Hypothalamus (tissue), 51 donors: ENCODE measurements at regions not wholly inside any gene's neighbourhood (a gene's known extent, or its start where the extent isn't known, plus 50 kb on each side); places are given as distances from the start of the nearest gene placed in this dataset.
"Not testable (repeated sequence)": the region's sequence is repeated elsewhere in the genome, so short reads cannot be mapped to it uniquely, and the experiment has no call there.

ENCODE experiments used
- DNase-seq, 51 donors: peaks; one replicate each; lab custom pipeline; 2025; lab: John Stamatoyannopoulos, UW

- DNase-seq, result no peak
Observed at GRCh38 chr2:125581557-125581956, 1074.4 kb upstream of the GYPC start.

- DNase-seq, result no peak
Observed at GRCh38 chr2:125582516-125582915, 1073.4 kb upstream of the GYPC start.

GRCh38 chr2:125584732-125585131 lies 1071.2 kb upstream of the GYPC start:
- DNase-seq, result no peak

GRCh38 chr2:125588780-125589179 lies 1067.2 kb upstream of the GYPC start:
- DNase-seq, result no peak

- no peak for DNase-seq
Observed at GRCh38 chr2:125591954-125592353, 1064.0 kb upstream of the GYPC start.

GRCh38 chr2:125593036-125593435 lies 1062.9 kb upstream of the GYPC start:
- DNase-seq, result no peak

- DNase-seq, result no peak
Observed at GRCh38 chr2:125596612-125597011, 1059.3 kb upstream of the GYPC start.

GRCh38 chr2:125615438-125615837 lies 1040.5 kb upstream of the GYPC start:
- DNase-seq, result no peak

- no peak for DNase-seq
Observed at GRCh38 chr2:125630377-125630776, 1025.6 kb upstream of the GYPC start.

GRCh38 chr2:125634662-125635061 lies 1021.3 kb upstream of the GYPC start:
- no peak for DNase-seq

- no peak for DNase-seq
Observed at GRCh38 chr2:125638345-125638744, 1017.6 kb upstream of the GYPC start.

- no peak for DNase-seq
Observed at GRCh38 chr2:125642032-125642431, 1013.9 kb upstream of the GYPC start.

GRCh38 chr2:125643128-125643527 lies 1012.8 kb upstream of the GYPC start:
- no peak for DNase-seq

GRCh38 chr2:125643585-125643984 lies 1012.4 kb upstream of the GYPC start:
- no peak for DNase-seq

GRCh38 chr2:125644257-125644656 lies 1011.7 kb upstream of the GYPC start:
- DNase-seq, result no peak

- DNase-seq, result no peak
Observed at GRCh38 chr2:125652280-125652679, 1003.7 kb upstream of the GYPC start.

- no peak for DNase-seq
Observed at GRCh38 chr2:125654226-125654625, 1001.7 kb upstream of the GYPC start.

- no peak for DNase-seq
Observed at GRCh38 chr2:125656190-125656589, 999.8 kb upstream of the GYPC start.

- no peak for DNase-seq
Observed at GRCh38 chr2:125658583-125658982, 997.4 kb upstream of the GYPC start.

- DNase-seq, result not testable (repeated sequence)
Observed at GRCh38 chr2:125660369-125660768, 995.6 kb upstream of the GYPC start.

- no peak for DNase-seq
Observed at GRCh38 chr2:125667630-125668029, 988.3 kb upstream of the GYPC start.

- no peak for DNase-seq
Observed at GRCh38 chr2:125679903-125680302, 976.1 kb upstream of the GYPC start.

- peak in 2 of 51 donors; percentile 3 to 4 for DNase-seq
Observed at GRCh38 chr2:125680809-125681208, 975.1 kb upstream of the GYPC start.

GRCh38 chr2:125681576-125681975 lies 974.4 kb upstream of the GYPC start:
- no peak for DNase-seq
